HepG2 (cell line): ENCODE measurements at regions not wholly inside any gene's neighbourhood (a gene's known extent, or its start where the extent isn't known, plus 50 kb on each side); places are given as distances from the start of the nearest gene placed in this dataset.

Experiments
- CHD2 ChIP-seq: IDR thresholded peaks from 2 replicates; pipeline ENCODE4 v1.6.1; 2011; ENCODE audit warnings: low read depth, low read length, improper control_type of control experiment
- GPN1 ChIP-seq: sonication (generic); formaldehyde crosslinking; IDR thresholded peaks from 2 replicates; pipeline ENCODE4 v1.5.1; 2020; ENCODE audit warnings: missing genetic modification reagents, borderline replicate concordance
- MAFK ChIP-seq, 2 experiments: IDR thresholded peaks in 1 of 2; conservative IDR thresholded peaks in 1 of 2; 2 replicates each; pipeline ENCODE4 v1.6.1; 2011; ENCODE audit warnings: improper control_type of control experiment in 2 of 2, low read length in 2 of 2
- SP2 ChIP-seq: sonication (generic); formaldehyde crosslinking; IDR thresholded peaks from 2 replicates; pipeline ENCODE4 v1.5.1; 2020; ENCODE audit warnings: mild to moderate bottlenecking, missing genetic modification reagents
- TBX2 ChIP-seq: sonication (generic); formaldehyde crosslinking; IDR thresholded peaks from 2 replicates; pipeline ENCODE4 v1.5.0; 2020; ENCODE audit warnings: missing genetic modification reagents, mild to moderate bottlenecking, borderline replicate concordance
- XRCC5 ChIP-seq: fragments of 200-400 bp; formaldehyde crosslinking; optimal IDR thresholded peaks from 2 replicates; pipeline ENCODE3; 2017; ENCODE audit warnings: mild to moderate bottlenecking, low read length
- ZNF430 ChIP-seq: sonication (generic); formaldehyde crosslinking; IDR thresholded peaks from 2 replicates; pipeline ENCODE4 v1.9.0; 2021; ENCODE audit warnings: mild to moderate bottlenecking, missing genetic modification reagents
- ZNF501 ChIP-seq: sonication (generic); formaldehyde crosslinking; IDR thresholded peaks from 2 replicates; pipeline ENCODE4 v1.5.1; 2020; ENCODE audit warnings: mild to moderate bottlenecking, moderate library complexity, missing genetic modification reagents
- TF ChIP-seq, protein P1 (sequence below), 2 experiments: sonication (generic) in 1 of 2; formaldehyde crosslinking in 1 of 2; IDR thresholded peaks; 2 replicates each; pipeline versions ENCODE4 v1.6.1 to v1.9.0; 2014 to 2022; ENCODE audit warnings: antibody characterized with exemption in 1 of 2, borderline replicate concordance in 1 of 2, inconsistent platforms in 1 of 2, low read depth in 1 of 2, missing genetic modification reagents in 1 of 2
- TF ChIP-seq, protein P2 (sequence below): sonication (generic); formaldehyde crosslinking; conservative IDR thresholded peaks from 2 replicates; pipeline ENCODE4 v1.5.0; 2020; ENCODE audit warnings: missing genetic modification reagents
- TF ChIP-seq, protein P3 (sequence below): fragments of 450-650 bp; IDR thresholded peaks from 2 replicates; pipeline ENCODE4 v1.6.1; 2017; ENCODE audit warnings: mild to moderate bottlenecking
- TF ChIP-seq, protein P4 (sequence below): sonication (generic); formaldehyde crosslinking; IDR thresholded peaks from 2 replicates; pipeline ENCODE4 v1.4.0; 2020; ENCODE audit warnings: mild to moderate bottlenecking, missing genetic modification reagents

DNA sequence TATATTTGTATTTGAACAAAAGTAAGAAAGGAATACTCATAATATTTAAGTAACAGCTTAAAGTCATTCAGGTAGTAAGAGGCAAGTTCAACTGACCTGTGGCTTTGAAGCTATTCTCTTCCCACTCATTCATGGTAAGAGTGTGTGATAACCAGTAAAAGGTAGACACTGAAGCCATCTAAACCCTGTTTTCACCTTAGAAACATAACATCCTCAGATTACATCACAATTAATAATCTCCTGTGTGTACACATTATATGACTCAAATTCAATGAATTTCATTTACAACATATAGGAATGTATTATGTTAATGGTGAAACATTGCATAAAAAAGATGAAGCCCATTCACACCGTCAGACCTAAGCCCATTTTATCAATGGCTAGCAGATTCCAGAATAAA, 364.8 kb upstream of the SNX7 start (continued):
- TF ChIP-seq, protein P1, sequence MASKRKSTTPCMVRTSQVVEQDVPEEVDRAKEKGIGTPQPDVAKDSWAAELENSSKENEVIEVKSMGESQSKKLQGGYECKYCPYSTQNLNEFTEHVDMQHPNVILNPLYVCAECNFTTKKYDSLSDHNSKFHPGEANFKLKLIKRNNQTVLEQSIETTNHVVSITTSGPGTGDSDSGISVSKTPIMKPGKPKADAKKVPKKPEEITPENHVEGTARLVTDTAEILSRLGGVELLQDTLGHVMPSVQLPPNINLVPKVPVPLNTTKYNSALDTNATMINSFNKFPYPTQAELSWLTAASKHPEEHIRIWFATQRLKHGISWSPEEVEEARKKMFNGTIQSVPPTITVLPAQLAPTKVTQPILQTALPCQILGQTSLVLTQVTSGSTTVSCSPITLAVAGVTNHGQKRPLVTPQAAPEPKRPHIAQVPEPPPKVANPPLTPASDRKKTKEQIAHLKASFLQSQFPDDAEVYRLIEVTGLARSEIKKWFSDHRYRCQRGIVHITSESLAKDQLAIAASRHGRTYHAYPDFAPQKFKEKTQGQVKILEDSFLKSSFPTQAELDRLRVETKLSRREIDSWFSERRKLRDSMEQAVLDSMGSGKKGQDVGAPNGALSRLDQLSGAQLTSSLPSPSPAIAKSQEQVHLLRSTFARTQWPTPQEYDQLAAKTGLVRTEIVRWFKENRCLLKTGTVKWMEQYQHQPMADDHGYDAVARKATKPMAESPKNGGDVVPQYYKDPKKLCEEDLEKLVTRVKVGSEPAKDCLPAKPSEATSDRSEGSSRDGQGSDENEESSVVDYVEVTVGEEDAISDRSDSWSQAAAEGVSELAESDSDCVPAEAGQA (IDR thresholded peaks at IDR 0.05; ENCODE audit: low read depth), result no peak
- TF ChIP-seq, protein P1 (CRISPR knock-in tag; IDR thresholded peaks at IDR 0.05; ENCODE audit: borderline replicate concordance), result no peak
- no peak for TF ChIP-seq SP2 (CRISPR knock-in tag)
- no peak for TF ChIP-seq TBX2
- TF ChIP-seq ZNF501, result no peak
- no peak for TF ChIP-seq ZNF430 (CRISPR knock-in tag)
- no peak for TF ChIP-seq XRCC5
- TF ChIP-seq GPN1, result no peak
- TF ChIP-seq MAFK (conservative IDR thresholded peaks at IDR 0.05 in 1 of 2, IDR thresholded peaks at IDR 0.05 in 1 of 2; ENCODE audit: low read length in 2 of 2), result no peak
- TF ChIP-seq CHD2, result no peak
- TF ChIP-seq, protein P2, sequence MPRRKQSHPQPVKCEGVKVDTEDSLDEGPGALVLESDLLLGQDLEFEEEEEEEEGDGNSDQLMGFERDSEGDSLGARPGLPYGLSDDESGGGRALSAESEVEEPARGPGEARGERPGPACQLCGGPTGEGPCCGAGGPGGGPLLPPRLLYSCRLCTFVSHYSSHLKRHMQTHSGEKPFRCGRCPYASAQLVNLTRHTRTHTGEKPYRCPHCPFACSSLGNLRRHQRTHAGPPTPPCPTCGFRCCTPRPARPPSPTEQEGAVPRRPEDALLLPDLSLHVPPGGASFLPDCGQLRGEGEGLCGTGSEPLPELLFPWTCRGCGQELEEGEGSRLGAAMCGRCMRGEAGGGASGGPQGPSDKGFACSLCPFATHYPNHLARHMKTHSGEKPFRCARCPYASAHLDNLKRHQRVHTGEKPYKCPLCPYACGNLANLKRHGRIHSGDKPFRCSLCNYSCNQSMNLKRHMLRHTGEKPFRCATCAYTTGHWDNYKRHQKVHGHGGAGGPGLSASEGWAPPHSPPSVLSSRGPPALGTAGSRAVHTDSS, result no peak
- TF ChIP-seq, protein P3, sequence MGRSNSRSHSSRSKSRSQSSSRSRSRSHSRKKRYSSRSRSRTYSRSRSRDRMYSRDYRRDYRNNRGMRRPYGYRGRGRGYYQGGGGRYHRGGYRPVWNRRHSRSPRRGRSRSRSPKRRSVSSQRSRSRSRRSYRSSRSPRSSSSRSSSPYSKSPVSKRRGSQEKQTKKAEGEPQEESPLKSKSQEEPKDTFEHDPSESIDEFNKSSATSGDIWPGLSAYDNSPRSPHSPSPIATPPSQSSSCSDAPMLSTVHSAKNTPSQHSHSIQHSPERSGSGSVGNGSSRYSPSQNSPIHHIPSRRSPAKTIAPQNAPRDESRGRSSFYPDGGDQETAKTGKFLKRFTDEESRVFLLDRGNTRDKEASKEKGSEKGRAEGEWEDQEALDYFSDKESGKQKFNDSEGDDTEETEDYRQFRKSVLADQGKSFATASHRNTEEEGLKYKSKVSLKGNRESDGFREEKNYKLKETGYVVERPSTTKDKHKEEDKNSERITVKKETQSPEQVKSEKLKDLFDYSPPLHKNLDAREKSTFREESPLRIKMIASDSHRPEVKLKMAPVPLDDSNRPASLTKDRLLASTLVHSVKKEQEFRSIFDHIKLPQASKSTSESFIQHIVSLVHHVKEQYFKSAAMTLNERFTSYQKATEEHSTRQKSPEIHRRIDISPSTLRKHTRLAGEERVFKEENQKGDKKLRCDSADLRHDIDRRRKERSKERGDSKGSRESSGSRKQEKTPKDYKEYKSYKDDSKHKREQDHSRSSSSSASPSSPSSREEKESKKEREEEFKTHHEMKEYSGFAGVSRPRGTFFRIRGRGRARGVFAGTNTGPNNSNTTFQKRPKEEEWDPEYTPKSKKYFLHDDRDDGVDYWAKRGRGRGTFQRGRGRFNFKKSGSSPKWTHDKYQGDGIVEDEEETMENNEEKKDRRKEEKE, result no peak
- TF ChIP-seq, protein P4, sequence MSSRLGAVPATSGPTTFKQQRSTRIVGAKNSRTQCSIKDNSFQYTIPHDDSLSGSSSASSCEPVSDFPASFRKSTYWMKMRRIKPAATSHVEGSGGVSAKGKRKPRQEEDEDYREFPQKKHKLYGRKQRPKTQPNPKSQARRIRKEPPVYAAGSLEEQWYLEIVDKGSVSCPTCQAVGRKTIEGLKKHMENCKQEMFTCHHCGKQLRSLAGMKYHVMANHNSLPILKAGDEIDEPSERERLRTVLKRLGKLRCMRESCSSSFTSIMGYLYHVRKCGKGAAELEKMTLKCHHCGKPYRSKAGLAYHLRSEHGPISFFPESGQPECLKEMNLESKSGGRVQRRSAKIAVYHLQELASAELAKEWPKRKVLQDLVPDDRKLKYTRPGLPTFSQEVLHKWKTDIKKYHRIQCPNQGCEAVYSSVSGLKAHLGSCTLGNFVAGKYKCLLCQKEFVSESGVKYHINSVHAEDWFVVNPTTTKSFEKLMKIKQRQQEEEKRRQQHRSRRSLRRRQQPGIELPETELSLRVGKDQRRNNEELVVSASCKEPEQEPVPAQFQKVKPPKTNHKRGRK, result no peak
